Lower lobe of right lung (tissue), 2 donors: ENCODE measurements at regions not wholly inside any gene's neighbourhood (a gene's known extent, or its start where the extent isn't known, plus 50 kb on each side); places are given as distances from the start of the nearest gene placed in this dataset.

ENCODE experiments used
- ATAC-seq, 2 donors: fragments of 200-7000 bp; cut with Tn5 transposase; one replicate each; pipeline ENCODE4 v1.9.1; 2020 to 2022; ENCODE audit warnings: mild to moderate bottlenecking in 2 of 2, moderate library complexity in 2 of 2
- DNase-seq: peaks from one replicate; pipeline ENCODE4 v3.0.0-alpha.2; 2020
- H3K27ac ChIP-seq: fragments of 200-600 bp; one replicate; pipeline ENCODE4 v1.8.0; 2022
- H3K27me3 ChIP-seq: fragments of 200-600 bp; one replicate; pipeline ENCODE4 v1.8.0; 2022; ENCODE audit warnings: low read depth
- H3K36me3 ChIP-seq: fragments of 200-600 bp; one replicate; pipeline ENCODE4 v1.8.0; 2022; ENCODE audit warnings: mild to moderate bottlenecking
- H3K4me1 ChIP-seq: fragments of 200-600 bp; one replicate; pipeline ENCODE4 v1.8.0; 2022
- H3K4me3 ChIP-seq: fragments of 200-600 bp; one replicate; pipeline ENCODE4 v1.8.0; 2022; ENCODE audit warnings: mild to moderate bottlenecking
- H3K9me3 ChIP-seq: fragments of 200-600 bp; one replicate; pipeline ENCODE4 v1.8.0; 2022
- intact Hi-C: fragments of 100-400 bp; cut with DNase I; formaldehyde crosslinking; loops from one replicate; pipeline ENCODE4 v1.11.0; 2022
- TF ChIP-seq, protein P1 (sequence below): fragments of 200-600 bp; IDR thresholded peaks from one replicate; pipeline ENCODE4 v1.8.0; 2022; ENCODE audit warnings: antibody characterized with exemption, mild to moderate bottlenecking
- donor health status: DM: no; HTN: yes; CAD: no; lungs with severe emphysema.

DNA sequence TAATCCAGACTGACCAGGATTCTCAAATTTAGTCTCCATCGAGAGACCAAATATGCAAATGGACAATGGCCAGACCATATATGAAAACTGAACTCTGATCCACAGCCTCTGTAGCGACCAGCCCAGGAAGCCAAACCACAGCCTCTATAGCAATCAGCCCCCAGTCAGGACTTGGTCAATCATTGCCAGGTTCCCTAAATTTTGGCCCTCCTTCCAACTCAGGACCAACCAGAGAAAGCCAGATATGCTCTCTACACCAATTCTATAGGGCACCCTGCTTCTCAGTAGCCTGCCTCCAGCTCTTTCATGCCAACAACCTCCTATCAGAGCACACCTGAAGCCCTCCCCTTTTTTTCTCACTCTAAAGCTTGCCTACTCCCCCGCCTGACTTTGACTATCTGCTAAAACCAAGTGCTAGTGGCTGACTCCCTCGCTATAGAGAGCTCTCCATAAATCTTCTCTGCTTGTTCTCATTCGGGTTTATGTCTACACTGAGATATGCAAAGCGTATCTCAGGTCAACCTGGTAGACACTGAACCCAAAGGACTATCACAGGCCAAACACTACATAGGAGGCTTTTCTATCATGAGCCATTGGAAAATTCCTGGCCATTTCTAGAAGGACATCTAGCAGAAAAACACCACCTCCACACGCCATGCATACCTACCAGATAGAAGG is 110.5 kb upstream of the FUT8 start:
- no peak overlapping the region for H3K4me3 ChIP-seq
- H3K9me3 ChIP-seq: no peaks in the 10 kb centered on the region
- H3K4me1 ChIP-seq: peaks cover 27% of the 10 kb centered on the region
- no peaks in the 10 kb centered on the region for H3K36me3 ChIP-seq
- no peaks in the 10 kb centered on the region for H3K27me3 ChIP-seq
- intact Hi-C loops: no loop called here
- peak overlapping the region; percentile 31 for H3K27ac ChIP-seq
- TF ChIP-seq, protein P1, sequence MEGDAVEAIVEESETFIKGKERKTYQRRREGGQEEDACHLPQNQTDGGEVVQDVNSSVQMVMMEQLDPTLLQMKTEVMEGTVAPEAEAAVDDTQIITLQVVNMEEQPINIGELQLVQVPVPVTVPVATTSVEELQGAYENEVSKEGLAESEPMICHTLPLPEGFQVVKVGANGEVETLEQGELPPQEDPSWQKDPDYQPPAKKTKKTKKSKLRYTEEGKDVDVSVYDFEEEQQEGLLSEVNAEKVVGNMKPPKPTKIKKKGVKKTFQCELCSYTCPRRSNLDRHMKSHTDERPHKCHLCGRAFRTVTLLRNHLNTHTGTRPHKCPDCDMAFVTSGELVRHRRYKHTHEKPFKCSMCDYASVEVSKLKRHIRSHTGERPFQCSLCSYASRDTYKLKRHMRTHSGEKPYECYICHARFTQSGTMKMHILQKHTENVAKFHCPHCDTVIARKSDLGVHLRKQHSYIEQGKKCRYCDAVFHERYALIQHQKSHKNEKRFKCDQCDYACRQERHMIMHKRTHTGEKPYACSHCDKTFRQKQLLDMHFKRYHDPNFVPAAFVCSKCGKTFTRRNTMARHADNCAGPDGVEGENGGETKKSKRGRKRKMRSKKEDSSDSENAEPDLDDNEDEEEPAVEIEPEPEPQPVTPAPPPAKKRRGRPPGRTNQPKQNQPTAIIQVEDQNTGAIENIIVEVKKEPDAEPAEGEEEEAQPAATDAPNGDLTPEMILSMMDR: no peak
- ATAC-seq (peak in 1 of 2 donors; percentile 38), DNase-seq (no peak)

DNA sequence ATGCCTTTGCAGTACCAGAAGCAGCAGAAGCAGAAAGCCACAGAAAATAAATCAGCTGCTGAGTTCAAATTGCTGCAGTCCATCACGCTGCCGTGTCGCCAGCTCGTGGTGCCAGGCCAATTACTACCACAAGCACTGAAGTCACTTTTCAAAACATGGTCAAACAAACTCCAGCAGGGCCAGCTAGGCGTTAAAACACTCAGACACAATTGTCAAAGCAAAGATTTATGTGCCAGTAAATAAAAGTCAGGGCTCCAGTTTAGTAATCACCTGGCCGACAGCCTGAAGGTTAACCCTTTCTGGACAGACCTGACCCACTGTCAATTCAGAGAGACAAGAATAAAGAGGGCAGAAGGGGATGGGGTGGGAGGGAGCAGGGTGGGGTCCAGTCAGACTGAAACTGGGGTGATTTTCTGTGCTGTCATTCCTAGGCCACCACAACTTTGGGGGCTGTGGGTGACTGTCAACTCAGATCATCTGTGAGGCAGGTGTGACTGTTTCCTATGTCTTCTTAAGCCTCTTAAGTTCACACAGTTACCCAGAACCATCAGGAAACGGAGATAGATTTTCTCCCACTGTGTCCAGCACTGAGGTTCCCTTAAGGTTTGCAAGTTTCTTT is 109.8 kb upstream of the FUT8 start:
- TF ChIP-seq, protein P1: no peak
- no peaks in the 10 kb centered on the region for H3K27me3 ChIP-seq
- H3K27ac ChIP-seq: peak overlapping the region; percentile 31
- H3K4me3 ChIP-seq: no peak overlapping the region
- no peaks in the 10 kb centered on the region for H3K36me3 ChIP-seq
- H3K9me3 ChIP-seq: no peaks in the 10 kb centered on the region
- ATAC-seq (peak; percentile 17 to 25), DNase-seq (peak; percentile 45)
- intact Hi-C loops: no loop called here
- H3K4me1 ChIP-seq: peaks cover 27% of the 10 kb centered on the region

DNA sequence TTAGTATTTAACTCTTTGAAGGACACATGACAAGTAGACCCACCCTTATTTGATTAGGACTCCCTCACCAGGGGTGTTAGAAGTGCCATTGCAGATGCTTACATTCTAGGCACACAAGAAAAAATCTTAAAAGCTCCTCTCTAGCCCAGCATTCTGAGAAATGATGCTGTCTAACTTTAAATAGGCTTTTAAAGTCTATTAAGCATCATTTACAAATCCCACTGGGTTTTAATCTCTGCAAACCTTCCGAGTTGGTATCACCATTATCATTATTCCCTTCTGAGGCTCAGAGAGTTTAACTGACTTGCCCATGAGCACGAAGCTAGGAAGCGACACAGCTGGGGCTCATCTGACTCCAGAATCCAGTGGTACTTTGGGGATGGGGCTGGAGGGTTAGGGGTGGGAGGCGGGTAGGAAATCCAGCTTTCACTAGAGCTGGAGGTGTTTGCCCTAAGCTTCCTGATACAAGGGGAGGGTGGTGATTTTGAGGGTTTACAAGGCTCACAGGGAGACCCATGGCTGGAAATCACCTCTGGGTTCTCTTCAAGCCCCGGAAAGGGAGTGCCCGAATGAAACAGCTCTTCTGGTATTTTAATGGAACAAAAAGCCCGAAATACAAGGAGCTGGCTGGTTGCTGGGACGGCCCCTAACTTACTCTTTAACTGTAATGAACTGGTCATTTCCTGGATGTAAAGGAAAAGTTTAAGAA is 109.2 kb upstream of the FUT8 start:
- H3K27me3 ChIP-seq: no peaks in the 10 kb centered on the region
- H3K4me3 ChIP-seq: no peak overlapping the region
- TF ChIP-seq, protein P1: no peak
- no peaks in the 10 kb centered on the region for H3K9me3 ChIP-seq
- ATAC-seq (peak; percentile 19 to 71), DNase-seq (no peak)
- intact Hi-C loops: no loop called here
- H3K27ac ChIP-seq: peak overlapping the region; percentile 31
- peaks cover 27% of the 10 kb centered on the region for H3K4me1 ChIP-seq
- no peaks in the 10 kb centered on the region for H3K36me3 ChIP-seq

DNA sequence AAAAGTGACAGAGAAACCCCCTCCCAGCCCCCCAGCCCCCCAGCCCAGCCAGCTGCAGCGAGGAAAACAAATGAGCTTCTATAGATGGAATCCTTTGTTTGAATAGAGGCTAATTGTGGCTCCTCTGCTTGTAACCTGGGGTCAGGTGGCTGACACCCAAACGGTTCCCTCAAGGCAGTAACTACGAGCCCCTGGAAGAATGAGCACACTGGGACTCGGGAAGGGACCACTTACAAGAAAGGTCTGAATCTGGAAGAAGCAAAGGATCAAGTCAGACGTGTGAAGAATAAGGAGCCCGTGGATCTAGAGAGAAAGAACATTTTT is 108.7 kb upstream of the FUT8 start:
- no peak for DNase-seq
- Histone ChIP-seq H3K27me3 (no peaks in the 10 kb centered on the region), H3K4me3 (no peak overlapping the region), H3K27ac (no peak overlapping the region), H3K9me3 (no peaks in the 10 kb centered on the region), H3K4me1 (peaks cover 27% of the 10 kb centered on the region), H3K36me3 (no peaks in the 10 kb centered on the region)
- TF ChIP-seq, protein P1: no peak
- intact Hi-C loops: no loop called here
- no peak for ATAC-seq

DNA sequence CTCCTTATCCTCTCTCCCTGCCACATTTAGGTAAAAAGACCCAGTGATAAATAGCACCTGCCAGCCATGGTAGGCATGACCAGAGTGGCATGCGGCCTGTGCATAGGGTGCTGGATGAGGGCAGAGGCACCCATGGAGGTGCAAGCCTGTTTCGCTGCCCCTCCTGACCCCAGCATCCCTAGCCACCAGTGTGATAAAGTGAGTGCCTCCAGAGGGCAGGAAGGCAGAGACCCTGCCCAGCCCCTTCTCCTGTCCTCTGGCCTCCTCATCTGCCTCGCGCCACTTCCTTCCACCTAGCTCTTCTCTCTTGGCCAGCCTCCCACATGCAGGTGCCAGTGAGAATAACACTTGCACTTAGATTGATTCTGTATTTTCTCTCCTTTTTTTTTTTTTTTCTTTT is 108.3 kb upstream of the FUT8 start:
- intact Hi-C loops: no loop called here
- TF ChIP-seq, protein P1: no peak
- no peak overlapping the region for H3K27ac ChIP-seq
- peaks cover 27% of the 10 kb centered on the region for H3K4me1 ChIP-seq
- ATAC-seq: no peak
- no peaks in the 10 kb centered on the region for H3K27me3 ChIP-seq
- H3K36me3 ChIP-seq: no peaks in the 10 kb centered on the region
- no peaks in the 10 kb centered on the region for H3K9me3 ChIP-seq
- H3K4me3 ChIP-seq: no peak overlapping the region
- DNase-seq: no peak
